HG02759 (cell line): ENCODE measurements at regions not wholly inside any gene's neighbourhood (a gene's known extent, or its start where the extent isn't known, plus 50 kb on each side); places are given as distances from the start of the nearest gene placed in this dataset.
A peak's percentile ranks its signal among the peaks of the same experiment; 100 is the strongest.
"Not testable (repeated sequence)": the region's sequence is repeated elsewhere in the genome, so short reads cannot be mapped to it uniquely, and the experiment has no call there.

Experiments
- ATAC-seq: cut with Tn5 transposase; IDR thresholded peaks from one replicate; pipeline ENCODE4 v1.9.1; 2021; ENCODE audit warnings: mild to moderate bottlenecking, moderate library complexity; ENCODE audit not compliant: unreplicated experiment

DNA sequence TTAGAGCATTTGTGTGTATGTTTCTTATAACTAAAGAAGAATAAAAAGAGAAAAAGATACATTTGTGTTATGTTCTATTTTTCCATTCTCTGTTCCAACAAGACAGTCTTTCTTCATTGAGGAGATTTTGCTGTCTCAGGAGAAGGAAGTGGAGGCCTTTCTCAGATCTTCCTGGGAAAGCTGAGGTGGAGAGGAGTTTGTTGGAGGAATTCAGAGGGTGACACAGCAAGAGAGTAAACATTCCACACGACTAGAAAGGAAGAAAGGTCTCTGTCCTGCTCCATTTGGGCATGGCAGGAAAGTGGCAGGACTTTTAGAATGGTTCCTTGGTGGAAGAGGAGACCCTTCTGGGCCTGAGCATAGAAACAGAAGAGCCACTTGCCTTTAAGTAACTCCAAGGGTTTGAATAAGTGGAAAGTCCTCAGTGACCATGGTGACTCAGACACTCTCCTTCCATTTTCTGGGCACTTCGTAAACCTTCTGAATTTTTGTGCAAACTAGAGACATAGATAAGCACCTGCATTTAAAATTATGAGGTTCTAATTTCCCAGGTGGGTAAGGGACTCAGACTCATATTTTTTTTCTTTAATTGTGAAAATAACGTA, 52.3 kb upstream of the COL5A2 start:
- ATAC-seq: no peak

GRCh38 chr2:189232759-189233406, 53.3 kb upstream of the COL5A2 start:
- ATAC-seq: peak; percentile 90

- no peak for ATAC-seq
Observed at GRCh38 chr2:189233527-189233926, 54.0 kb upstream of the COL5A2 start.

GRCh38 chr2:189234991-189235390, 55.4 kb upstream of the COL5A2 start:
- ATAC-seq: no peak

GRCh38 chr2:189236066-189236465, 56.5 kb upstream of the COL5A2 start:
- no peak for ATAC-seq

DNA sequence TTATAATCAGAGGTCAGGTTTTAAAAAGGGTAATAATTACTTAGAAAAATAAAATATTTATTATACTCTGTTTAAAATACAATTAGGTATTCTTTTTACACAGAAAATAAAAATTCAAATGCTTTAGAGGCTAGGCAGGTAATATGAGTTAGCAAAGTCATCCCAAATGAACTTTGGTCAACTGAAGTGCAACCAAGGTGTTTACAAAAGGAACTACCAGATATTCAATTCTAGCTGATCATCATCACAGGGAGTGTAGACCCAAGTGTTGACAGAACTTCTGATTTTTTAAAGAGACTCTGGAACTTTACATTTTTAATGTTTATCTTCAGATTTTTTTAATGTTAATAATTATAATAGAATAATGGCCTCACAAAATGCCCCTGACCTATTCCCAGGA, 59.3 kb upstream of the COL5A2 start:
- ATAC-seq: no peak

DNA sequence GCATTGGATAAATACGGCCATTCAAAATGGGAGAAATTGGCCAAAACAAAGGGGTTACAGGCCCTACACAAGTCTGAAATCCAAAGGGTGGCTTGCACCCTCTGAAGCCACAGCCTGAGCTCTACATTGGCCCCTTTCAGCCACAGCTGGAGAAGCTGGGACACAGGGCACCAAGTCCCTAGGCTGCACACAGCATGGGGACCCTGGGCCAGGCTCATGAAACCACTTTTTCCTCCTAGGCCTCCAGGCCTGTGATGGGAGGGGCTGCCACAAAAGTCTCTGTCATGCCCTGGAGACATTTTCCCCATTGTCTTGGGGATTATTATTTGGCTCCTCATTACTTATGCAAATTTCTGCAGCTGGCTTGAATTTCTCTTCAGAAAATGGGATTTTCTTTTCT, 64.3 kb upstream of the COL5A2 start:
- ATAC-seq: not testable (repeated sequence)

GRCh38 chr2:189247276-189247675, 67.7 kb upstream of the COL5A2 start:
- no peak for ATAC-seq

GRCh38 chr2:189248141-189248540, 68.6 kb upstream of the COL5A2 start:
- no peak for ATAC-seq

- no peak for ATAC-seq
Observed at GRCh38 chr2:189249171-189249570, 69.6 kb upstream of the COL5A2 start.

- no peak for ATAC-seq
Observed at GRCh38 chr2:189249901-189250300, 70.3 kb upstream of the COL5A2 start.

- no peak for ATAC-seq
Observed at GRCh38 chr2:189252991-189253675, 73.6 kb upstream of the COL5A2 start.

GRCh38 chr2:189253836-189254235, 74.3 kb upstream of the COL5A2 start:
- ATAC-seq: no peak

DNA sequence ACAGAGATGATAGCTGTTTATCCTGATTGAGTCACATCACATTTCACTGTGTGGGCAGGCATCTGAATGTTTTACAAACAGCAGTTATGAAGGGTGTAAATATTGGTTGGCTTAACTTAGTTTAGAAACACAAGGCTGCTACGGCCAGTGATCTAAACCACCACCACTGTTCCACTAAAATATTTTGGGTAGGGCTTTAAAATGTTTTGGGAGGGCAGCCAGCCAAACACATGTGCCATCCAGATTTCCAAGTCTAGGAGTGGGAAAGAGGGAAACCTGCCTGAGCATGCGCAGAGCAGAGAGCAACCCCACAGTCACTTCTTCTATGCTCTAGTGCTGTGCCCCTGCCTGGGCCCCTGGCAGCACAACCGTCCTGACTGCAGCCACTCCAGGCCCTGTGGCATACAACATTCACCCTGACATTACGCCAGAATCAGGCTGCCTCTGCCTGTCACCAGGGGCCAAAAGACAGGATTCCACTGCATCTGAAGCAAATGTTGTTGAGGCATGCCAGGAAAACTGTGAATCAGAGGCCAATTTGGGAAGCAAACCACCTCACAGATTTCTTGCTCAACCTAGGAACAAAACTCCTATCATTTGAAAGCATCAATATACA, 74.8 kb upstream of the COL5A2 start:
- ATAC-seq: no peak

GRCh38 chr2:189255711-189256110, 76.2 kb upstream of the COL5A2 start:
- ATAC-seq: no peak

- ATAC-seq: no peak
Observed at GRCh38 chr2:189258616-189259365, 79.2 kb upstream of the COL5A2 start.

DNA sequence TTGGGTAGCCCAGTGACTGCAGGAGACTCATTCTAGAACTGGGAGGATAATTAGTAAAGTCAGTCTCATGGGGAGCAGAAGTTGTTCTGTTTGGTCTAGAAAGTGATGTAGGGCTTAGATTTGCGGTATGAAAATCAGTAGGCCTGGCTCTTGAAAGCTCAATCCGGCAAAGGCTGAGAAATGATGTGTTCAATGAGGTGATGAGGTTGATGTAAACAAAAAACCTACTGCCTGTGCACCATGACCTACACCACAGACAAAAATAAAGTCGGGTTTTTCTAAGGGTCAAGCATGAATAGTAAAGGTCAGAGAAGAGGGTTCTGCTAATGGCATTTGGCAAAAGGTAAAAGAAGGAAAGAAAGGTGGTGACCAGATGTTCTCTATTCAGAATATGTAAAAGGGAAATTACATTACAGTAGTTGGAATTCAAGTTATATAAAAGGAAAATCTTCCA, 80.8 kb upstream of the COL5A2 start:
- no peak for ATAC-seq

DNA sequence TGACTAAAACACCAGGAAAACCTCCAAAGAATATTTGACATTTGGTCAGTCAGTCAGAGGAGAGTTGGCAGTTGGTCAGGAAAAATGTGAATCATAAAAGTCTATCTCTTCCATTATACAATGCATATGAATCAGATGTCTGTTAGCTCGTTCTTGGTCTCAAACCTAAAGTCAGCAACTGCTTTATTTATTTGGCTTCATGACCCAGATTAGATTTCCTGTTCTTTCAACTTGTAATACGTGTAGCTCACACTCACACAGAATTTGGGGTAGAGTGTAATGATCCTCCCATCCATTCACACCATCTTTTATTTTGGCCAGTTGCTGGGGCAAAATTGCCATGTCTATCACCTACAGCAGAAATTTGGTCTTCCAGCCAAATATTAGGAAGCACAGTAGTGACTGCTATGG, 81.9 kb upstream of the COL5A2 start:
- ATAC-seq: no peak

GRCh38 chr2:189261916-189262315, 82.4 kb upstream of the COL5A2 start:
- no peak for ATAC-seq

GRCh38 chr2:189265696-189266320, 86.2 kb upstream of the COL5A2 start:
- ATAC-seq: no peak

DNA sequence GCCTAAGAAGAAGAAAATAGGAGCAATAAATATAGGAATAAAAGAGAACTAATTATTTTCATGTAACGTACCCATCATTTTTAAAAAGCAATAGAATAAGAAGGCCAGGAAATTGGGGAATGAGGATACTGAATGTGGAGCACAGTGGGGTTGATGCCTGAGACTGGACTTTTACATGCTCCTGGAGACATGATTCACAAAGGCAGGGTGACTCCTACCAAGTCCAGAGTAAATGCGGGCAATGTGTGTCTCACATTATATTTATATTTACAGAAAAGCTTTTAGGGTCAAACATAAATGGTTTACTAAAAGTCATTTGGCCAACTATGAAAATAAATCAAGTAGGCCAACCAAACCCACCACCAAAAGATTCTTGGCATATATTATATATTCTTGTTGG, 87.9 kb upstream of the COL5A2 start:
- ATAC-seq: no peak
